Renal cortical epithelial cell (primary cell): ENCODE measurements at regions not wholly inside any gene's neighbourhood (a gene's known extent, or its start where the extent isn't known, plus 50 kb on each side); places are given as distances from the start of the nearest gene placed in this dataset.

Experiments used
- DNase-seq: peaks from one replicate; pipeline ENCODE4 v3.0.0-alpha.2; 2011; ENCODE audit warnings: low read depth

- DNase-seq = peak; percentile 85
Measured at GRCh38 chr9:107064378-107064777, 201.4 kb downstream of the ZNF462 start.

DNA sequence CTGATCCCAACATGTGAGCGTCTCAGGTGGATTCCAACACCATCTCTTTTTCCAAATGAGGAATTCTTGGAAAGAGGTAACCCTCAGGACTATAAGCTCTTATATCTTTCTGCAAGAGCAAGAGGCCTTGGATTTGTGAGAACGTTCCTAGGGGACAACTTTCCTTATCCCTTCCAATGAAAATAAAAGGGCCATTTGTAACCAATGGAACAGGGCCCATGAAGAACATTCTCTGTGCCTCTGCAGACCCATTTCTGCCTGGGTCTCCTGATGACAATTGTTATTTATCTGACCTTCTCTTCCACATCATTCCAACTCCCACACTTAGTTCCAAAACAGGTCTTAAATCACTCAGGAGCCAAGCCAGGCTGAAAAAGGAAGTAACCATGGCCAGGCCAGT, 202.6 kb downstream of the ZNF462 start:
- no peak for DNase-seq

DNA sequence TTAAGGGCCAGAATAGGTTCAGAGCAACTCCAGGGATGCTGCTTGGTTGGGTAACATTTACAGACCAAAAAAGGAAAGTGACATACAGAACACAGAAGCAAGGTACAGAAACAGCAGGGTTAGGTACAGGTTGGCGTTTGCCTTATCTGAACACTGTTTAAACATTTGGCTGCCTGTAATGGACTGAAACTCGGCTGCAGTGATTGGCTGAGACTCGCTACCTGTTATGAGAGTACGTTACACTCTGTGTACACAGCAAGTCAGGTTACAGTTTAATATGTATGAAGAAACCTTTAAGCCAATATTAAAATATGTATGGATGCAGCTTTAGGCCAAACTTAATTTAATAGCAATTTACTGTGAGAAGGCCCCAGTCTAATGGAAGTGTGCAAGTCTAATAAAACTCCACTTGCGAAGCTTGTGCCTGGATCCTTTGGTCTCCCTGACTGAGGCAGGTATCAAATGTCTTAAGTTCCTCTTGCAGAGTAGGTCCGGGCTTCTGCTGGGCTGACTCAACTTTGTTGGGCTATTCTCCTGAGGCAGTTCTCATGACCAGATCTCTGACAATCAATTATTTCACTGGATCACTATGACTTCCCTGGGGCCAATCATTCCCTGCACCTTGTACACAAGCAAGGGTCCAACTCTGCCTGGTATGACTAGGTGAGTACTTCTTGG, 204.9 kb downstream of the ZNF462 start:
- no peak for DNase-seq

- no peak for DNase-seq
Measured at GRCh38 chr9:107068581-107068980, 205.6 kb downstream of the ZNF462 start.

DNA sequence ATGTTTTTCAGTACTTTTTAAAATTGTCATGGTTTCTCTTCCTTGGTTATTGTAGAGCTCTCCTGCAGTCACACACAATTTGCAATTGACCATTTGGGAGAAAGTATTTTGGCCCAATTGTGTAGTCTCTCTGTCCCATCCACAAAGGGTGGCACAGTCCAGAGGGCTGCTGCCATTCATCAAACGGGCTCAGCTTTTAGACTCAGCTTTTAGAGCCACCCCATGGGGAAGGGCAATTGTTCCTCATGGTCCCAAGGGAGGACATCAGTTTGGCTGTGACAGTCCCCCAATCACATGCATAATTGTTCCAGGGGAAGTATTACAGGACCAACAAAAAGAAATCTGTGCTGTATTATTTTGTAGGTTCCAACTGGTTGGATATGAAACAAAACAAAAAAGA, 207.6 kb downstream of the ZNF462 start:
- DNase-seq = no peak

- no peak for DNase-seq
Measured at GRCh38 chr9:107078061-107078460, 205.0 kb upstream of the RAD23B start.

GRCh38 chr9:107079589-107079988, 203.5 kb upstream of the RAD23B start:
- DNase-seq = no peak

- DNase-seq = no peak
Measured at GRCh38 chr9:107080130-107080529, 202.9 kb upstream of the RAD23B start.

DNA sequence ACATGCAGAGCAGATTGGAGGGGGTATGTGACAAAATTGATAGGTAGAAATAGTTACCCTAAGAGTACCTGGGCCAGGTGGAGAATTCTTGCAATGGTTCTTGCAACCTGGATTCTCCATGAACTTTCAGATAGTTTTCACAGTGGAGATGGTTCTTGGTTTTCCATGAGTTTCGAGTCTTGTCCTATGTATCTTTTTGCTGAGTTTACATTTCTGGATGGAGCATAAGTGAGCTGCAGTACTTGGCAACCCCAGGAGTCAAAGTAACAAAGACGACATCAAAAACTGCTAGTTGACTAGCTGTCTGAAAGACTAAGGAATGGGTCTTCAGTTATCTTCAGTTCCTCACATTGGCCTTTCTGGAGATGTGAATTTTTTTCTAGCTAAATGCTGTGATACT, 196.6 kb upstream of the RAD23B start:
- DNase-seq = no peak

- DNase-seq = no peak
Measured at GRCh38 chr9:107087222-107087621, 195.9 kb upstream of the RAD23B start.

DNA sequence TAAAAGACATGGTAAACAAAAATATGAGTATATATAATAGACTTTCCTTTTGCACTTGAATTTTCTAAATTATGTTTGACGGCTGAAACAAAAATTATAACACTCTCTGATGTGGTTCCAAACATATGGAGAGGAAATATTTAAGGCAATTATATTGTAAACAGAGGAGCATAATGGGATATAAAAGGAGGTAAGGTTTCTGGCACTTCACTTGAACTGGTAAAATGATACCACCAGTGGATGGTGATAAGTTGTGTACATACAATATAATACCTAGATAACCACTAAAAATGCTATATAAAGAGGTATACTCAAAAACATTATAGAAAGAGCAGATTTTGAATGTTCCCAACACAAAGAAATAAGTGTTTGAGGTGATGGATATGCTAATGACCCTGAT, 192.9 kb upstream of the RAD23B start:
- DNase-seq = no peak

GRCh38 chr9:107093365-107094060, 189.6 kb upstream of the RAD23B start:
- DNase-seq = no peak

GRCh38 chr9:107094370-107094769, 188.7 kb upstream of the RAD23B start:
- no peak for DNase-seq

GRCh38 chr9:107100591-107100990, 182.5 kb upstream of the RAD23B start:
- DNase-seq = no peak

DNA sequence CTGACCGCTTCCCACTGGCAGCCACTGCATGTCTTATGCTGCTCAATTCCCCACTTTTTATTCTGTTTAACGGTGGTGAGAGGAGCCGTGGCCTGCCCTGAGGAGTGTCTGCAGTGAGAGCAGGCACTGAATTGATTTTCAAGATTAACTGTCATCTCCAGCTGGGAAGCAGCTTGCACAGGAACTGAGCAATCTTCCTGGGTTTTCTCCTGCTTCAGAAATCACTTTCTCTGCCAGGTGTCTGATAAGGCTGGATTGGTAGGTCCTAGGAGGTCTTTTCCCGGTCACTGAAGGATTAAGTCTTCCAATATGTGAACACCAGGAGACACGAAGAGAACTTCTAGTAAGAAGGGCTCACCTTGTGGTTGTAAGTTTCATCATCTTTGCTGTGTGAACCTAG, 181.1 kb upstream of the RAD23B start:
- DNase-seq = no peak

- no peak for DNase-seq
Measured at GRCh38 chr9:107103621-107104020, 179.5 kb upstream of the RAD23B start.

- no peak for DNase-seq
Measured at GRCh38 chr9:107105784-107106183, 177.3 kb upstream of the RAD23B start.

DNA sequence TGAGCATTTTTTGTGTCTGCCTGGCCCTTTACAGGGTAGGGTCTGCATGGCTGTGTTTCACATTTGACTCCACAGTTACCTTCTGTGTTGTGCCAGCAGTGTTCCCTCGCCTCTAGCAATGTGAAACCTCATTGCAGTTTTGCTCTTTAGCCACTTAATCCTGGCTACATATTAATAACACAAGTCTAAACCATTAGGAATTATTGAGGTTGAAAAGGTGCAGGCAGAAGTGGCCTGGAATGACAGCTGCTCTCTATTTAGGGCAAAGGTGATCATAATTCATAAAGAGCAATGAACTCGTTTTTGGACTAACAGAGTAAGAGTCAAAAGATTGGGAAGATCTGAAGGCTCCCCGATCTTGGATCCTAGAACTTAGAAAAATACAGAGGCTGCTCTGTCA, 176.7 kb upstream of the RAD23B start:
- DNase-seq = no peak

DNA sequence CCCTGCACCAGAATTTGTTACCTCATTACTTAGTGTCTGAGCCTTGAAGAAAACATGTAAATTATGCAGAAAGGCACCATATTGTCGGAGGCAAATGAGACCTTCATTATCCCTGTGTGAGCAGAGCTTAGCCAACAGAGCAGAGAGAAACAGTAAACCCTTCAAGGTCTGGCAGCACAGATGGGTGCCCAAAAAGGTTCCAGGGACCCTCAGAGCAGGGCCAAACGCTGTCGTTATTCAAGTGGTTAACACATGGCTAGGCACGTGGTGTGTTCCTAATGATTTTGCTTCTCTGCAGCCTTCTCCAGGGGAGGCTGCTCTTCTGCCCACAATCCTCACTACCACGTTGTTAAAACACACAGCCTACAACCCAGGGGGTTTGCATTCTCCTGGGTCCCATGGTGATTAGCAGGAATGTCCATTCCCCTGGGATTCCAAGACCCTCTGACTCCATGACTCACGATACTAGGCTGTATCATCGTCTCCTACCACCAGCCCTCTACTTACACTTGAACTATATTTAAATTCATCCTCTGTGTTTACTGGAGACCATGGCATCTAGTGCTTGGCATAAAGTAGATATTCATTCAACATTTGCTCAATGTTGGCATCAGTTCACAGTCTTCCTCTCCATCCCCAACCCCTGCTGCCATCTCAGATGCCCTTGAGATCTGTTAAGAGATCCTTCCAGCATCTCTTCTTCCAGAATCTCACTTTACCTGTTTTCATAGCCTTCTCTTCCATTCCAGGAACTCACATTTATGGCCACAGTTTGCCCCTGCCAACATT, 174.5 kb upstream of the RAD23B start:
- no peak for DNase-seq

DNA sequence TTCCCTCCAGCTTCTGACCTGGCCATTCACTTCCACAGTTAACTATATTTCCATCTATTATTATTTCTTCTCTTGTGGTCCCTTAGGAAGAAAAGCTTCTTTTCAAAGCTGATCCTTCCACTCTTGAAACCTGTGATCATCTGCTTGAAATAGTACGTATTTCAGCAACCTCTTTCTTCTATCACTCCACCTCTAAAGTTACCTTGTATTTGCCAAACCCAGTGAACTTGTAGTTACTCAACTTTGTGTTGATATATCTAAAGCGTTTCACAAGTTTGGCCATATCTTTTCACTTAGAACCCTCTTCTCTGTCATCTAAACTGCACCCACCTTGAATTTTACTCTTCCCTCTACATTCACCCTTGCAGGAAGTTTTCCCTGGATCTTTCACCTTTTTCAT, 173.8 kb upstream of the RAD23B start:
- no peak for DNase-seq

GRCh38 chr9:107110153-107110552, 172.9 kb upstream of the RAD23B start:
- no peak for DNase-seq

DNA sequence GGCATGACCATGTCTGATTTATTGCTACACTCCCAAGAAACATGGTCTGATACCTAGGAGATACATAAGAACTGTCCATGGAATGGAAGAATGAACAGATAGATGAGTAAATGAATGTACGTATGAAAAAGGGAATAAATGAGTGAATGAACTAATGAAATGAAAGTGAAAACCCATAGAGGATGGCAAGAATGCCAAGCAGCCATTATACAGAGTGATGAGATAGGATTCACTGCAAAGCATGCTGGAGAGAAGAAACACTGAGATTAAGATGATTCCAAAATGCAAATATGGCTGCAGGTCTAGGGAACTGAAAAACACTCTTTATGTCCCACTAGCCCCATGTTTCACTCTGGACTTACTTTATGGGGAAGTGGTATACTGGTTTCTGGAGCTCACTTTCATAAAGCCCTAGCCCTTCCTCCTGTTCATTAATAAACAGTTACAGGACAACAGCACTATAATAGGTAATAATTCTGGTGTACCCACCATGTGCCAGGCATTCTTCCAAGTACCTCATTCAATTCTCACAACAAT, 170.3 kb upstream of the RAD23B start:
- no peak for DNase-seq
